ENCODE measurements at regions not wholly inside any gene's neighbourhood (a gene's known extent, or its start where the extent isn't known, plus 50 kb on each side); places are given as distances from the start of the nearest gene placed in this dataset.
"Not testable (repeated sequence)": the region's sequence is repeated elsewhere in the genome, so short reads cannot be mapped to it uniquely, and the experiment has no call there.

- TF ChIP-seq, protein P1, sequence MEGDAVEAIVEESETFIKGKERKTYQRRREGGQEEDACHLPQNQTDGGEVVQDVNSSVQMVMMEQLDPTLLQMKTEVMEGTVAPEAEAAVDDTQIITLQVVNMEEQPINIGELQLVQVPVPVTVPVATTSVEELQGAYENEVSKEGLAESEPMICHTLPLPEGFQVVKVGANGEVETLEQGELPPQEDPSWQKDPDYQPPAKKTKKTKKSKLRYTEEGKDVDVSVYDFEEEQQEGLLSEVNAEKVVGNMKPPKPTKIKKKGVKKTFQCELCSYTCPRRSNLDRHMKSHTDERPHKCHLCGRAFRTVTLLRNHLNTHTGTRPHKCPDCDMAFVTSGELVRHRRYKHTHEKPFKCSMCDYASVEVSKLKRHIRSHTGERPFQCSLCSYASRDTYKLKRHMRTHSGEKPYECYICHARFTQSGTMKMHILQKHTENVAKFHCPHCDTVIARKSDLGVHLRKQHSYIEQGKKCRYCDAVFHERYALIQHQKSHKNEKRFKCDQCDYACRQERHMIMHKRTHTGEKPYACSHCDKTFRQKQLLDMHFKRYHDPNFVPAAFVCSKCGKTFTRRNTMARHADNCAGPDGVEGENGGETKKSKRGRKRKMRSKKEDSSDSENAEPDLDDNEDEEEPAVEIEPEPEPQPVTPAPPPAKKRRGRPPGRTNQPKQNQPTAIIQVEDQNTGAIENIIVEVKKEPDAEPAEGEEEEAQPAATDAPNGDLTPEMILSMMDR (IDR thresholded peaks at IDR 0.05; ENCODE audit: low read depth, low read length): no peak
- DNase-seq (ENCODE audit: low read depth in 2 of 2): no peak
- no peak overlapping the region for H3K4me3 ChIP-seq (replicated peaks in 1 of 2; ENCODE audit: low read depth in 2 of 2, low read length in 2 of 2)
Measured at GRCh38 chr9:103226647-103227013, 231.5 kb downstream of the CYLC2 start.

GRCh38 chr9:103237571-103238109 is 242.5 kb downstream of the CYLC2 start:
- H3K4me3 ChIP-seq (replicated peaks in 1 of 2; ENCODE audit: low read depth in 2 of 2, low read length in 2 of 2); DNase-seq (ENCODE audit: low read depth in 2 of 2): not testable (repeated sequence)

GRCh38 chr9:103242025-103242424 is 246.9 kb downstream of the CYLC2 start:
- DNase-seq (ENCODE audit: low read depth in 2 of 2): peak in 1 of 2 donors; percentile 7
- TF ChIP-seq, protein P1 (IDR thresholded peaks at IDR 0.05; ENCODE audit: low read depth, low read length): no peak
- no peak overlapping the region for H3K4me3 ChIP-seq (replicated peaks in 1 of 2; ENCODE audit: low read depth in 2 of 2, low read length in 2 of 2)

- DNase-seq (ENCODE audit: low read depth in 2 of 2): no peak
- TF ChIP-seq, protein P1 (IDR thresholded peaks at IDR 0.05; ENCODE audit: low read depth, low read length): no peak
- no peak overlapping the region for H3K4me3 ChIP-seq (replicated peaks in 1 of 2; ENCODE audit: low read depth in 2 of 2, low read length in 2 of 2)
Measured at GRCh38 chr9:103242486-103242885, 247.4 kb downstream of the CYLC2 start.

DNA sequence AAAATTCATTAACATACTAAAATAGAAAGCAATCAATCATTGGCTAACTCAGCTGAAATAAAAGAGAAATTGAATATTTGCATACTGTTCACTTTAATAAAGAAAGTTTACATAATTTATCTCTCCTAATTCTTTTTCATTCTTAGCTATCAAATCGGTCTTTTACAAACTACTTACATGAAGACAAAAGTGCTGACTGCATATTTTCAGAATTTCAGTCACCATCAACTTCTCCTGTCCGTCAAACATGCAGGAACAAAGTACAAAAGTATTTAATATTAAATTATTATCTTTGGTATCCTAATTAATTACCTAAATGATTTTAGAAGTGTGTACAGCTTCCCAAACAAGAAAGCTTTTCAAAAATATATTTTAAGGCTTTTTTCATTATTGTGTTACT is 248.4 kb downstream of the CYLC2 start:
- H3K4me3 ChIP-seq (replicated peaks in 1 of 2; ENCODE audit: low read depth in 2 of 2, low read length in 2 of 2): no peak overlapping the region
- TF ChIP-seq, protein P1 (IDR thresholded peaks at IDR 0.05; ENCODE audit: low read depth, low read length): no peak
- DNase-seq (ENCODE audit: low read depth in 2 of 2): no peak

DNA sequence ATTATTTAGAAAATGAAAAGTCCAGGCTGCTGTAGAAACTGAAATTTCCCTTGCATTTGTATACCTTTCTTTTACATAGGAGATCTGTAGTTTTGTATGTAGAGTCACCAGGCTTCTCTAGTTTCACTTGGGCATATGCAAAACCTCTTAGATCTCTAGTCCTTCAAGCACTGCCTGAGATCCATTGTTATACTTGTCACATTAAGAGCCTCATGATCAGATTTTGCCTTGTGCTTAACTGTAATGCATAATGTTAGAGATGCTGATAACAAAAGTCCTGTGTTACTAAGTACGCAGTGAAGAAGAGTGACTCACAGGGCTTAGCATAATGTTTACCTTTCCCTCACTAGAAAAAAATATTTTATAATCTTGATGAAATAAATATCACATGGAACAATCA is 250.2 kb downstream of the CYLC2 start:
- H3K4me3 ChIP-seq (replicated peaks in 1 of 2; ENCODE audit: low read depth in 2 of 2, low read length in 2 of 2): no peak overlapping the region
- DNase-seq (ENCODE audit: low read depth in 2 of 2): peak in 1 of 2 donors; percentile 17
- TF ChIP-seq, protein P1 (IDR thresholded peaks at IDR 0.05; ENCODE audit: low read depth, low read length): no peak

- no peak overlapping the region for H3K4me3 ChIP-seq (replicated peaks in 1 of 2; ENCODE audit: low read depth in 2 of 2, low read length in 2 of 2)
- TF ChIP-seq, protein P1 (IDR thresholded peaks at IDR 0.05; ENCODE audit: low read depth, low read length): no peak
- DNase-seq (ENCODE audit: low read depth in 2 of 2): no peak
Measured at GRCh38 chr9:103261951-103262350, 266.8 kb downstream of the CYLC2 start.
